IMR-90 (cell line): ENCODE measurements at regions not wholly inside any gene's neighbourhood (a gene's known extent, or its start where the extent isn't known, plus 50 kb on each side); places are given as distances from the start of the nearest gene placed in this dataset.

Experiments
- ATAC-seq: fragments of 200-7000 bp; cut with Tn5 transposase; 2 replicates; pipeline ENCODE4 v1.9.1; 2020; ENCODE audit warnings: low read depth, mild to moderate bottlenecking, moderate library complexity
- BruUV-seq: library from RNA; stranded (reverse); fragments of 400-500 nt; replicated peaks from 2 replicates; lab custom pipeline; 2021; lab: Mats Ljungman, UMichigan
- CTCF ChIA-PET: fragments of 300-600 bp; formaldehyde crosslinking; extraction: SDS; loops from one replicate; lab custom pipeline; 2021; ENCODE audit warnings: antibody characterized with exemption; lab: Yijun Ruan, JAX
- POLR2A ChIA-PET: fragments of 300-600 bp; sonication (Branson Sonifier 250); formaldehyde crosslinking; loops from one replicate; lab custom pipeline; 2022; ENCODE audit warnings: antibody characterized with exemption; ENCODE audit not compliant: unreplicated experiment; lab: Charles Lee
- DNase-seq: peaks from one replicate; pipeline ENCODE4 v3.0.0; 2013
- H2AFZ ChIP-seq: replicated peaks from 2 replicates; pipeline ENCODE3; 2013; ENCODE audit warnings: low read length, mild to moderate bottlenecking; ENCODE audit not compliant: poor library complexity
- H2AK5ac ChIP-seq: 2 replicates; pipeline ENCODE4 v1.6.1; 2013; ENCODE audit warnings: low read depth, low read length, inconsistent platforms
- H2AK9ac ChIP-seq: replicated peaks from 2 replicates; pipeline ENCODE3; 2013; ENCODE audit warnings: mild to moderate bottlenecking, low read depth, low read length, moderate library complexity; ENCODE audit not compliant: poor library complexity
- H2BK120ac ChIP-seq: 2 replicates; pipeline ENCODE4 v1.6.1; 2013; ENCODE audit warnings: low read depth, low read length, inconsistent platforms
- H2BK15ac ChIP-seq: 3 replicates; pipeline ENCODE4 v1.6.1; 2013; ENCODE audit warnings: low read depth, low read length, inconsistent platforms
- H2BK20ac ChIP-seq: 2 replicates; pipeline ENCODE4 v1.6.1; 2013; ENCODE audit warnings: low read depth, mild to moderate bottlenecking, inconsistent platforms, low read length, moderate library complexity
- H2BK5ac ChIP-seq: 2 replicates; pipeline ENCODE4 v1.6.1; 2013; ENCODE audit warnings: mild to moderate bottlenecking, low read depth, low read length, inconsistent platforms; ENCODE audit not compliant: poor library complexity, severe bottlenecking
- H3K14ac ChIP-seq: replicated peaks from 2 replicates; pipeline ENCODE4 v1.6.1; 2013; ENCODE audit warnings: low read depth, low read length, inconsistent platforms
- H3K18ac ChIP-seq: 2 replicates; pipeline ENCODE4 v1.6.1; 2013; ENCODE audit warnings: low read depth, low read length, control low read depth
- H3K23ac ChIP-seq: 2 replicates; pipeline ENCODE4 v1.6.1; 2013; ENCODE audit warnings: low read depth, low read length, inconsistent platforms
- H3K27ac ChIP-seq: 2 replicates; pipeline ENCODE4 v1.5.1; 2013; ENCODE audit warnings: mild to moderate bottlenecking, control low read depth, low read length; ENCODE audit not compliant: insufficient read depth
- H3K27me3 ChIP-seq: 2 replicates; pipeline ENCODE4 v1.6.1; 2013; ENCODE audit warnings: low read length; ENCODE audit not compliant: control insufficient read depth, insufficient read depth
- H3K36me3 ChIP-seq: 2 replicates; pipeline ENCODE4 v1.6.1; 2013; ENCODE audit warnings: low read length, mixed read lengths; ENCODE audit not compliant: control insufficient read depth, insufficient read depth
- H3K4ac ChIP-seq: 2 replicates; pipeline ENCODE4 v1.6.1; 2013; ENCODE audit warnings: low read depth, low read length, inconsistent platforms
- H3K4me1 ChIP-seq: 2 replicates; pipeline ENCODE4 v1.6.1; 2013; ENCODE audit warnings: low read length, mixed read lengths; ENCODE audit not compliant: control insufficient read depth, insufficient read depth
- H3K4me2 ChIP-seq: 2 replicates; pipeline ENCODE4 v1.6.1; 2013; ENCODE audit warnings: low read depth, mild to moderate bottlenecking, control low read depth, low read length, moderate library complexity
- H3K4me3 ChIP-seq: 2 replicates; pipeline ENCODE4 v1.5.1; 2013; ENCODE audit warnings: low read depth, mild to moderate bottlenecking, control low read depth, low read length, moderate library complexity; ENCODE audit not compliant: insufficient read depth
- H3K56ac ChIP-seq: 2 replicates; pipeline ENCODE4 v1.6.1; 2013; ENCODE audit warnings: low read length, inconsistent platforms; ENCODE audit not compliant: insufficient read depth; ENCODE audit errors: extremely low read depth
- H3K79me1 ChIP-seq, 2 experiments: 2 replicates each; pipeline ENCODE4 v1.6.1; 2013; ENCODE audit warnings: low read length in 2 of 2, inconsistent platforms in 1 of 2, low read depth in 1 of 2
- H3K9ac ChIP-seq: 2 replicates; pipeline ENCODE4 v1.6.1; 2013; ENCODE audit warnings: low read depth, low read length, control low read depth
- H3K9me1 ChIP-seq: 2 replicates; pipeline ENCODE4 v1.6.1; 2013; ENCODE audit warnings: low read length, inconsistent platforms; ENCODE audit not compliant: insufficient read depth
- H3K9me3 ChIP-seq: 2 replicates; pipeline ENCODE4 v1.6.1; 2013; ENCODE audit warnings: low read length; ENCODE audit not compliant: control insufficient read depth, insufficient read depth
- H4K20me1 ChIP-seq: 2 replicates; pipeline ENCODE4 v1.6.1; 2013; ENCODE audit warnings: low read length, inconsistent platforms; ENCODE audit not compliant: insufficient read depth
- H4K5ac ChIP-seq: 2 replicates; pipeline ENCODE4 v1.6.1; 2013; ENCODE audit warnings: mild to moderate bottlenecking, low read depth, low read length, control low read depth
- H4K8ac ChIP-seq, 2 experiments: 2 replicates each; pipeline ENCODE4 v1.6.1; 2013; ENCODE audit warnings: low read depth in 2 of 2, low read length in 2 of 2, control low read depth in 1 of 2, inconsistent platforms in 1 of 2
- H4K91ac ChIP-seq: 2 replicates; pipeline ENCODE4 v1.6.1; 2013; ENCODE audit warnings: low read depth, low read length, inconsistent platforms; ENCODE audit not compliant: insufficient read depth
- CEBPB ChIP-seq: IDR thresholded peaks from 2 replicates; pipeline ENCODE4 v1.6.1; 2012; ENCODE audit warnings: low read depth, low read length, improper control_type of control experiment
- CHD1 ChIP-seq: IDR thresholded peaks from 2 replicates; pipeline ENCODE4 v1.6.1; 2012; ENCODE audit warnings: low read depth, low read length, improper control_type of control experiment
- CTCF ChIP-seq: conservative IDR thresholded peaks from 2 replicates; pipeline ENCODE4 v1.5.1; 2012; ENCODE audit warnings: mild to moderate bottlenecking, low read depth, low read length, improper control_type of control experiment
- ELK1 ChIP-seq: fragments of 150-350 bp; IDR thresholded peaks from 2 replicates; pipeline ENCODE4 v1.6.1; 2016; ENCODE audit warnings: low read depth, mild to moderate bottlenecking, low read length, moderate library complexity, borderline replicate concordance
- MXI1 ChIP-seq: IDR thresholded peaks from 2 replicates; pipeline ENCODE4 v1.6.1; 2012; ENCODE audit warnings: low read depth, mild to moderate bottlenecking, low read length, moderate library complexity, borderline replicate concordance
- POLR2A ChIP-seq: IDR thresholded peaks from 2 replicates; pipeline ENCODE4 v1.6.1; 2012; ENCODE audit warnings: mild to moderate bottlenecking, low read depth, low read length
- RAD21 ChIP-seq: IDR thresholded peaks from 2 replicates; pipeline ENCODE4 v1.6.1; 2012; ENCODE audit warnings: low read length, improper control_type of control experiment
- WGBS, 2 experiments: methylation state at CpG; one replicate each; pipeline versions ENCODE4 v1.1.5 to v1.1.7; 2013; ENCODE audit warnings: missing lambda C conversion rate in 2 of 2; ENCODE audit not compliant: insufficient read length in 1 of 2; ENCODE audit errors: extremely low coverage in 2 of 2; 5-methylcytosine and 5-hydroxymethylcytosine counted together
- dilution Hi-C: fragments of 300-500 bp; cut with HindIII; formaldehyde crosslinking; loops from one replicate; pipeline ENCODE4 v1.14.3; 2018; ENCODE audit warnings: low sequenced_read_pairs; ENCODE audit not compliant: unreplicated experiment
- in situ Hi-C: fragments of 300-500 bp; cut with MboI; formaldehyde crosslinking; loops from 3 replicates; pipeline ENCODE4 v1.14.3; 2019; ENCODE audit warnings: low sequenced_read_pairs, inconsistent platforms, mixed read lengths
- intact Hi-C: fragments of 100-400 bp; cut with micrococcal nuclease; formaldehyde crosslinking; loops from 2 replicates; pipeline ENCODE4 v1.10.0; 2022

DNA sequence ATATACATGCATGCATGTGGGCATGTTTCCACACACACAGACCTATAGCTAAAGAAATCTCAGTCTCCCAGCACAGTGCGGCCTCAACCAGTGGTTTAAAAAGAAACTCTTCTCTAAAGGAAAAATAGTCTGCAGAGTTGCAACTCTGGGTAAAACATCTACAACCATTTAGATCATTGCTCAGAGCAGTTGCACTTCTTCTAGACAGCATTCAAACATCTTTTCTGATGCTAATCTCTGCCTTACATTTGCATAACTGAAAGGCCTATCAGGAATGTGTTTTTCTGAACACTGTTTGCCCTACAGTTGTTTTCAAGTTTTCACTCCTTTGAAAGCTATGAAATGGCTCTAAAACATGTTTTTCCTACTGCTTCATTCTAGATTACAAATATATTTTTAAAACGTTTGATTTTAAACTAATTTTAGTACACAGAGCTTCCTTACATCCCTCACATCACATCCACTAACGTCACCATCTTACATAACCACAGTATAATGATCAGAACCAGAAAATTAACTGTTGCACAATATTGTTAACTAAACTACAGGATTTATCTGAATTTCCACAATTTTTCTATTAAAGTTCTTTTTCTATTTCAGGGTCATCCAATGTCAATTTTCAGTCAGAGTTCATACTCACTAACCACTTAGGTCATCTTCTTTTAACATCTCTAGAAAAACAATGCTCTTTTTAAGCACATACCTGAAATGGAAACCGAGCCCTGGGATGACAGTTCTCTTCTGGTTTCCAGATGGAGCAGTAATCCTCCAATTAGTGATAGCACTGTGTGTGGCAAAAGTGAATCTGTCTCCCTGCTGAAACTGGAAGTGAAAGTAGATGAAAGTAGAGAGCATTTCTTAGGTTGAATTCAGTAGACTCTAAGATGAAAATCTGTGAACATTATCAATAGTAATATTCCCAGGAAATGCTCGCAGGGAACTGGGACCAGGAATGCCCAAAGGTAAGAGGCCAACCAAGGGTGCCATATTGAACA is 501.6 kb upstream of the GCFC2 start:
- Histone ChIP-seq H2BK20ac (no peak overlapping the region), H3K4me1 (no peaks in the 10 kb centered on the region), H3K4me3 (no peak overlapping the region), H3K27ac (no peak overlapping the region), H2BK15ac (no peak overlapping the region), H2AFZ (no peak overlapping the region), H3K9me1 (no peaks in the 10 kb centered on the region), H3K36me3 (no peaks in the 10 kb centered on the region), H3K9me3 (no peaks in the 10 kb centered on the region), H3K14ac (no peak overlapping the region), H2BK5ac (no peak overlapping the region), H3K4ac (no peak overlapping the region), H2AK9ac (no peak overlapping the region), H3K27me3 (no peaks in the 10 kb centered on the region), H3K79me1 (no peaks in the 10 kb centered on the region), H4K5ac (no peak overlapping the region), H3K56ac (no peak overlapping the region), H3K9ac (no peak overlapping the region), H4K91ac (no peak overlapping the region), H3K23ac (no peak overlapping the region), H4K8ac (no peak overlapping the region), H3K18ac (no peak overlapping the region), H2AK5ac (no peak overlapping the region), H3K4me2 (no peak overlapping the region), H4K20me1 (no peaks in the 10 kb centered on the region), H2BK120ac (no peak overlapping the region)
- intact Hi-C loops: no loop called here
- no TSS peak for BruUV-seq
- WGBS, 2 experiments: no CpG with 5 or more reads among the region's 5 CpGs
- dilution Hi-C loops: no loop called here
- ChIA-PET CTCF (interaction anchor here (0.9 kb wide), 1 partner anchor 15 kb away, joined by 4 read pairs; no protein-coding TSS in a partner anchor), POLR2A (no interaction called here)
- in situ Hi-C loops: no loop called here
- TF ChIP-seq POLR2A (no peak), CEBPB (peak; percentile 56), RAD21 (no peak), ELK1 (no peak), MXI1 (no peak), CHD1 (no peak), CTCF (no peak)
- no peak for DNase-seq
- ATAC-seq: no peak
